Vagina (tissue), 2 donors: ENCODE measurements at regions not wholly inside any gene's neighbourhood (a gene's known extent, or its start where the extent isn't known, plus 50 kb on each side); places are given as distances from the start of the nearest gene placed in this dataset.

ENCODE experiments used
- CTCF ChIP-seq, 3 experiments: fragments of 450-650 bp in 2 of 3; fragments of 200-600 bp in 1 of 3; sonication (generic) in 1 of 3; IDR thresholded peaks; one replicate each; pipeline ENCODE4 v1.5.1; 2017 to 2019; ENCODE audit warnings: antibody characterized with exemption in 3 of 3, mild to moderate bottlenecking in 2 of 3, moderate library complexity in 2 of 3
- POLR2A ChIP-seq, 2 donors: fragments of 450-650 bp; IDR thresholded peaks; one replicate each; pipeline ENCODE4 v1.6.1; 2017; ENCODE audit warnings: antibody characterized with exemption in 2 of 2, mild to moderate bottlenecking in 2 of 2, moderate library complexity in 2 of 2
- POLR2AphosphoS5 ChIP-seq, 2 donors: sonication (generic); formaldehyde crosslinking; IDR thresholded peaks; one replicate each; pipeline ENCODE4 v1.9.0; 2017; ENCODE audit warnings: antibody characterized with exemption in 2 of 2, mild to moderate bottlenecking in 2 of 2, low read depth in 1 of 2; ENCODE audit not compliant: insufficient read depth in 1 of 2

DNA sequence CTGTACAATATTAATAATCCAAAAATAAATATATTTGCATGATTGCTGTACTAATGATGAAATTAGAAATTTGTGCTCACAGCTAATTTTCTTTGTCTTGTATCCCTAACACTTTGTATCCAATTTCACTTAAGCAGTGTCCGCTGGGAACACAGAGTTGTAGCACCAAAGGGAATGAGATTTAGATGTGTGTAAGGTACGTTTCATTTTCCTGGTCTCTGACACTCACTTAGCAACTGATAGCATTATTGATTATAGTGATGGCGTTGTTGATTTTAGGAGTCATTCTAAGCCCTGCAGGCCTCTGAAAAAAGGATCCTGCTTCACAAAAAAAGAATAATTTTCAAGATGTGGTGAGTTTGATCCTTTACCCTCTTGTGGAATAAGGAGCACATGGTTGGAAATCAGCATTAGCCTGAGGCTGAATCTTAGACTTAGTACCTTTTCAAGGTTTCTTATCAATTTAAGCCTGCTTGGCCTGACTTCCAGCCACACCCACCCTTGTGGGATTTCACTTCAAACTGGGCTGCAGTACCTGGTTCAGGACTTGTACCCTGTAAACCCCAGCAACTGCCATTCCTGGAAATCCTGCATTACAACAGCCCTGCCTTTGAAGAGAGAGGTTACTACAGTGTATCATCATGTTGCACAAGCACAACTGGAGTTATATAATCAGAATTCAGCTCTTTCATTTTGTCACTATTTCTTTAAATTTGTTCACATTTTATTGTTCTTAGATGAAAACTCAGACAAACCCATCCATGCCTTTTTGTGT lies 116.2 kb downstream of the RND3 start:
- TF ChIP-seq CTCF (IDR thresholded peaks at IDR 0.05): no peak
- no peak for TF ChIP-seq POLR2A (IDR thresholded peaks at IDR 0.05)
- no peak for TF ChIP-seq POLR2AphosphoS5 (IDR thresholded peaks at IDR 0.05; ENCODE audit: insufficient read depth in 1 of 2, low read depth in 1 of 2)
